Astrocyte of the cerebellum (primary cell): ENCODE measurements at regions not wholly inside any gene's neighbourhood (a gene's known extent, or its start where the extent isn't known, plus 50 kb on each side); places are given as distances from the start of the nearest gene placed in this dataset.

ENCODE experiments used
- DNase-seq: peaks from one replicate; pipeline ENCODE4 v3.0.0-alpha.2; 2011; ENCODE audit warnings: low read depth
- H3K4me3 ChIP-seq: 2 replicates; pipeline ENCODE4 v1.5.1; 2011; ENCODE audit warnings: mild to moderate bottlenecking, low read depth, low read length, moderate library complexity
- in situ Hi-C: cut with HindIII; loops from 2 replicates; pipeline ENCODE4 v1.10.0; 2017; ENCODE audit warnings: low sequenced_read_pairs
- TF ChIP-seq, protein P1 (sequence below): IDR thresholded peaks from 2 replicates; pipeline ENCODE4 v1.5.1; 2012; ENCODE audit warnings: low read length, low read depth, moderate library complexity, mild to moderate bottlenecking; ENCODE audit errors: missing control alignments

- TF ChIP-seq, protein P1, sequence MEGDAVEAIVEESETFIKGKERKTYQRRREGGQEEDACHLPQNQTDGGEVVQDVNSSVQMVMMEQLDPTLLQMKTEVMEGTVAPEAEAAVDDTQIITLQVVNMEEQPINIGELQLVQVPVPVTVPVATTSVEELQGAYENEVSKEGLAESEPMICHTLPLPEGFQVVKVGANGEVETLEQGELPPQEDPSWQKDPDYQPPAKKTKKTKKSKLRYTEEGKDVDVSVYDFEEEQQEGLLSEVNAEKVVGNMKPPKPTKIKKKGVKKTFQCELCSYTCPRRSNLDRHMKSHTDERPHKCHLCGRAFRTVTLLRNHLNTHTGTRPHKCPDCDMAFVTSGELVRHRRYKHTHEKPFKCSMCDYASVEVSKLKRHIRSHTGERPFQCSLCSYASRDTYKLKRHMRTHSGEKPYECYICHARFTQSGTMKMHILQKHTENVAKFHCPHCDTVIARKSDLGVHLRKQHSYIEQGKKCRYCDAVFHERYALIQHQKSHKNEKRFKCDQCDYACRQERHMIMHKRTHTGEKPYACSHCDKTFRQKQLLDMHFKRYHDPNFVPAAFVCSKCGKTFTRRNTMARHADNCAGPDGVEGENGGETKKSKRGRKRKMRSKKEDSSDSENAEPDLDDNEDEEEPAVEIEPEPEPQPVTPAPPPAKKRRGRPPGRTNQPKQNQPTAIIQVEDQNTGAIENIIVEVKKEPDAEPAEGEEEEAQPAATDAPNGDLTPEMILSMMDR: no peak
- H3K4me3 ChIP-seq: no peak overlapping the region
- in situ Hi-C loops: no loop called here
- no peak for DNase-seq
Observed at GRCh38 chr13:109584844-109585361, 201.5 kb downstream of the IRS2 start.

GRCh38 chr13:109577191-109577700 lies 209.1 kb downstream of the IRS2 start:
- TF ChIP-seq, protein P1: no peak
- in situ Hi-C loops: no loop called here
- no peak for DNase-seq
- no peak overlapping the region for H3K4me3 ChIP-seq

GRCh38 chr13:109576331-109576813 lies 210.0 kb downstream of the IRS2 start:
- DNase-seq: no peak
- H3K4me3 ChIP-seq: no peak overlapping the region
- TF ChIP-seq, protein P1: no peak
- in situ Hi-C loops: no loop called here

DNA sequence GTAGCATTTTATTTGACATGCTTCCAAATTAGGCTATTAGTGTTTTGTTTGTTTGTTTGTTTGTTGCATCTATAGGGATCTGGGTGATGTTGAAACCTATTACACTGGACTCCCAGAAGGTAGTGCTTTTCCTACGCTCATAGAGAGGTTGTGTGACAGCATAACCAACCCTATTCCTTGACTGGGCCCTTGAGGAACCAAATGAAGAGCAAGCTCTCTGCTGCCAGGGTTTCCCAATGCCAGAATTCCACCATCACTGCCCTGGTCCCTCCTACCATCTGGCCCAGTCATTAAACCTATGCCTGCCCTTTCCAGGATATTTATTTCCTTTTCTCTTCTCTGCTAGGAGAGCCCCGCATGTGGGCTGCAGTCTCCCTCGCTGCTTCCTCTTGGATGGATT lies 210.6 kb downstream of the IRS2 start:
- no peak for DNase-seq
- no peak overlapping the region for H3K4me3 ChIP-seq
- TF ChIP-seq, protein P1: no peak
- in situ Hi-C loops: no loop called here

- TF ChIP-seq, protein P1: no peak
- DNase-seq: no peak
- in situ Hi-C loops: no loop called here
- H3K4me3 ChIP-seq: no peak overlapping the region
Observed at GRCh38 chr13:109572389-109572788, 214.0 kb downstream of the IRS2 start.

DNA sequence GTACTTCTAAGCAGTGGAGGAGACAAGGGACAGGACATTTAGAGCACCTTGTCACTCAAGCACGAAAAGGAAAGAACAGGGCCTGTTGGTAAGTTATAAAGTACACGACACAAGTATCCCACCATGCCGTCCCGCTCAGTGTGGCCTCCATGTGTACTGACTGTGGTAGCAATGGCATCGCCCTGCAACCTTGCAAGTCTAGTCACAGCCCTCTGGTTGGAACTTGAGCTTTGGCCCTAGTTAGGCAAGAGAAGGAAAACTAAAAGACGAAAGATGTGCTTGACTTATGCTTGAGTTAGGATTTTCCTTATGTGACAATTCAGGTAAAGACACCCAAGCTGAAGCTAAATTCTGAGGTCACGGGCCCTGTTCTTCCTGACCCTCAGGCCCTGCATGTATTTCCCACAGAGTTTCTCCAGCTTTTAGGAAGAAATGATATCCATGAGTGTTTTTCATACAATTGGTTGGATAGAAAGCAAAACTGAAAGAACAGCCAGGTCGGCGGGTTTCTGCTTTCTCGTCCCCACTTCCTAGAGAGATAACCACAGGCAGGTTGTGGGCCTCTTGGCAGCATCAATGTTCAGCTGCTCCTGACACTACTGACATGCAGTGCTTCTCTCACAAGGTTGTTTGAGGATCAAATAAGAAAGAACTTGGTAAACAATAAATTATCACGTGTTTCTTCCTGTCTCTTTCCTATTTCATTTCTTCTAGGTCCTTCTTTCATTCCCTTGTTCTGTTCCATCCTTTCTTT lies 216.2 kb downstream of the IRS2 start:
- no peak overlapping the region for H3K4me3 ChIP-seq
- TF ChIP-seq, protein P1: no peak
- DNase-seq: no peak
- in situ Hi-C loops: no loop called here
